Transverse colon (tissue), 4 donors: ENCODE measurements at regions not wholly inside any gene's neighbourhood (a gene's known extent, or its start where the extent isn't known, plus 50 kb on each side); places are given as distances from the start of the nearest gene placed in this dataset.
"Not testable (repeated sequence)": the region's sequence is repeated elsewhere in the genome, so short reads cannot be mapped to it uniquely, and the experiment has no call there.

Source experiments
- DNase-seq: peaks from one replicate; pipeline ENCODE4 v3.0.0-alpha.2; 2019
- H3K27ac ChIP-seq, 4 donors: fragments of 200-600 bp; sonication (generic); 2 replicates each; pipeline ENCODE4 v1.5.1; 2016 to 2018; ENCODE audit warnings: inconsistent platforms in 4 of 4
- H3K27me3 ChIP-seq: fragments of 200-600 bp; sonication (generic); 2 replicates; pipeline ENCODE4 v1.5.1; 2017; ENCODE audit warnings: inconsistent platforms
- H3K36me3 ChIP-seq, 4 donors: fragments of 200-600 bp; sonication (generic); 2 replicates each; pipeline ENCODE4 v1.5.1; 2017 to 2019; ENCODE audit warnings: inconsistent platforms in 4 of 4
- H3K4me1 ChIP-seq, 4 donors: fragments of 200-600 bp; sonication (generic); 2 replicates each; pipeline ENCODE4 v1.5.1; 2017 to 2020; ENCODE audit warnings: inconsistent platforms in 4 of 4
- H3K4me3 ChIP-seq, 4 donors: fragments of 200-600 bp; sonication (generic); 1 replicate in 1 of 4; 2 replicates in 3 of 4; pipeline versions ENCODE4 v1.5.1 to v1.6.1; 2017 to 2019; ENCODE audit warnings: inconsistent platforms in 4 of 4
- H3K9me3 ChIP-seq, 2 donors: fragments of 200-600 bp; sonication (generic); 2 replicates each; pipeline ENCODE4 v1.5.1; 2017 to 2019; ENCODE audit warnings: inconsistent platforms in 2 of 2
- EP300 ChIP-seq: sonication (generic); formaldehyde crosslinking; IDR thresholded peaks from one replicate; pipeline ENCODE4 v1.6.1; 2017; ENCODE audit warnings: antibody characterized with exemption, low read depth
- POLR2A ChIP-seq: fragments of 450-650 bp; IDR thresholded peaks from one replicate; pipeline ENCODE4 v1.6.1; 2016; ENCODE audit warnings: antibody characterized with exemption, mild to moderate bottlenecking, moderate library complexity
- POLR2AphosphoS5 ChIP-seq, 3 donors: sonication (generic); formaldehyde crosslinking; IDR thresholded peaks; one replicate each; pipeline ENCODE4 v1.6.1; 2016; ENCODE audit warnings: antibody characterized with exemption in 3 of 3
- WGBS, 2 donors: methylation state at CpG; one replicate each; pipeline ENCODE4 v1.1.5; 2018; ENCODE audit warnings: low coverage in 1 of 2; 5-methylcytosine and 5-hydroxymethylcytosine counted together
- in situ Hi-C, 4 donors: fragments of 200-750 bp; cut with MboI; loops; one replicate each; pipeline versions ENCODE4 v1.15.0 to v1.15.1; 2017; ENCODE audit warnings: low sequenced_read_pairs in 3 of 4, low pct_ligation_motif_present in 1 of 4, low pct_unique_long_range_greater_than_20kb in 1 of 4
- intact Hi-C: fragments of 100-400 bp; cut with DNase I; formaldehyde crosslinking; loops from one replicate; pipeline ENCODE4 v1.15.1; 2023; ENCODE audit warnings: low total_unique reads
- TF ChIP-seq, protein P1 (sequence below), 5 experiments: fragments of 200-600 bp in 3 of 5; fragments of 450-650 bp in 2 of 5; sonication (generic) in 3 of 5; IDR thresholded peaks; 1 replicate in 2 of 5; 2 replicates in 3 of 5; pipeline ENCODE4 v1.5.1; 2016 to 2017; ENCODE audit warnings: antibody characterized with exemption in 5 of 5, inconsistent platforms in 3 of 5, mild to moderate bottlenecking in 2 of 5, moderate library complexity in 1 of 5

DNA sequence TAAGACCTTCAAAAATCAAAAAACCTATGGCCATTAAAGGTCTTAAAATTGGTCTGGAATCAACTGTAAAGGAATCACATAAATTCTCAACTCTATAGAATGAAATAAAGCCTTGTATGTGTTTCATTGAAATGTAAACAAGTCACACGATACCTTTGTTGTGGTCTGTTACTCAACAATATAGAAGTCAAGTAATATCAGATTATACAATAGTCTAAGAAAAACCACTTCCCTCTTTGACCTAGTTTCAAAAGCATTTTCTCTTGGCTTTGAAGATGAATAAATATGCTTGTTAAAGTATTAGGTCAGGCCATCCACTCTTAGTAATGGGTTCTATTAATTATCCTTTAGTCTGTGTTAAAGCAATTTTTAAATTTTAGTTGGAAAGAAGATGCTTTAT, 79.8 kb upstream of the DIO2 start:
- intact Hi-C loops: no loop called here
- Histone ChIP-seq H3K36me3 (no peaks in the 10 kb centered on the region), H3K4me1 (no peaks in the 10 kb centered on the region), H3K27ac (no peak overlapping the region), H3K27me3 (no peaks in the 10 kb centered on the region), H3K9me3 (no peaks in the 10 kb centered on the region), H3K4me3 (no peak overlapping the region)
- DNase-seq: no peak
- no peak for TF ChIP-seq EP300
- no peak for TF ChIP-seq POLR2A
- TF ChIP-seq POLR2AphosphoS5 (IDR thresholded peaks at IDR 0.05): no peak
- TF ChIP-seq, protein P1, sequence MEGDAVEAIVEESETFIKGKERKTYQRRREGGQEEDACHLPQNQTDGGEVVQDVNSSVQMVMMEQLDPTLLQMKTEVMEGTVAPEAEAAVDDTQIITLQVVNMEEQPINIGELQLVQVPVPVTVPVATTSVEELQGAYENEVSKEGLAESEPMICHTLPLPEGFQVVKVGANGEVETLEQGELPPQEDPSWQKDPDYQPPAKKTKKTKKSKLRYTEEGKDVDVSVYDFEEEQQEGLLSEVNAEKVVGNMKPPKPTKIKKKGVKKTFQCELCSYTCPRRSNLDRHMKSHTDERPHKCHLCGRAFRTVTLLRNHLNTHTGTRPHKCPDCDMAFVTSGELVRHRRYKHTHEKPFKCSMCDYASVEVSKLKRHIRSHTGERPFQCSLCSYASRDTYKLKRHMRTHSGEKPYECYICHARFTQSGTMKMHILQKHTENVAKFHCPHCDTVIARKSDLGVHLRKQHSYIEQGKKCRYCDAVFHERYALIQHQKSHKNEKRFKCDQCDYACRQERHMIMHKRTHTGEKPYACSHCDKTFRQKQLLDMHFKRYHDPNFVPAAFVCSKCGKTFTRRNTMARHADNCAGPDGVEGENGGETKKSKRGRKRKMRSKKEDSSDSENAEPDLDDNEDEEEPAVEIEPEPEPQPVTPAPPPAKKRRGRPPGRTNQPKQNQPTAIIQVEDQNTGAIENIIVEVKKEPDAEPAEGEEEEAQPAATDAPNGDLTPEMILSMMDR (IDR thresholded peaks at IDR 0.05): no peak
- WGBS, 2 donors: 69 to 92% methylated on average over 1 of the region's 1 CpG
- in situ Hi-C loops: no loop called here

DNA sequence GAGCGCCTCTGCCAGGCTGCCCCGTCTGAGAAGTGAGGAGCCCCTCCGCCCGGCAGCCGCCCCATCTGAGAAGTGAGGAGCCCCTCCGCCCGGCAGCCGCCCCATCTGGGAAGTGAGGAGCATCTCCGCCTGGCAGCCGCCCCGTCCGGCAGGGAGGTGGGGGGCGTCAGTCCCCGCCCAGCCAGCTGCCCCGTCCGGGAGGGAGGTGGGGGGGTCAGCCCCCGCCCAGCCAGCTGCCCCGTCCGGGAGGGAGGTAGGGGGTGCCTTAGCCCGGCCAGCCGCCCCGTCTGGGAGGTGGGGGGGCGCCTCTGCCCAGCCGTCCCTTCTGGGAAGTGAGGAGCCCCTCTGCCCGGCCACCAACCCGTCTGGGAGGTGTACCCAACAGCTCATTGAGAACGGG, 75.4 kb upstream of the DIO2 start:
- H3K27me3 ChIP-seq, DNase-seq, in situ Hi-C loops, H3K36me3 ChIP-seq, H3K4me3 ChIP-seq, H3K4me1 ChIP-seq, H3K27ac ChIP-seq, intact Hi-C loops, H3K9me3 ChIP-seq: not testable (repeated sequence)
- WGBS, 2 donors: 94% methylated on average over 13 of the region's 27 CpGs; no CpG with 5 or more reads in 1 of the 2 donors

GRCh38 chr14:80278293-80279023, 67.2 kb upstream of the DIO2 start:
- WGBS, 2 donors: 44 to 45% methylated on average over 2 of the region's 2 CpGs
- H3K4me1 ChIP-seq: no peaks in the 10 kb centered on the region
- DNase-seq: no peak
- no peak overlapping the region for H3K27ac ChIP-seq
- in situ Hi-C loops (no loop called here), intact Hi-C loops (no loop called here)
- H3K9me3 ChIP-seq: no peaks in the 10 kb centered on the region
- TF ChIP-seq, protein P1 (IDR thresholded peaks at IDR 0.05): no peak
- TF ChIP-seq POLR2A (no peak), POLR2AphosphoS5 (IDR thresholded peaks at IDR 0.05) (no peak), EP300 (no peak)
- no peaks in the 10 kb centered on the region for H3K36me3 ChIP-seq
- H3K4me3 ChIP-seq: no peak overlapping the region
- H3K27me3 ChIP-seq: no peaks in the 10 kb centered on the region

DNA sequence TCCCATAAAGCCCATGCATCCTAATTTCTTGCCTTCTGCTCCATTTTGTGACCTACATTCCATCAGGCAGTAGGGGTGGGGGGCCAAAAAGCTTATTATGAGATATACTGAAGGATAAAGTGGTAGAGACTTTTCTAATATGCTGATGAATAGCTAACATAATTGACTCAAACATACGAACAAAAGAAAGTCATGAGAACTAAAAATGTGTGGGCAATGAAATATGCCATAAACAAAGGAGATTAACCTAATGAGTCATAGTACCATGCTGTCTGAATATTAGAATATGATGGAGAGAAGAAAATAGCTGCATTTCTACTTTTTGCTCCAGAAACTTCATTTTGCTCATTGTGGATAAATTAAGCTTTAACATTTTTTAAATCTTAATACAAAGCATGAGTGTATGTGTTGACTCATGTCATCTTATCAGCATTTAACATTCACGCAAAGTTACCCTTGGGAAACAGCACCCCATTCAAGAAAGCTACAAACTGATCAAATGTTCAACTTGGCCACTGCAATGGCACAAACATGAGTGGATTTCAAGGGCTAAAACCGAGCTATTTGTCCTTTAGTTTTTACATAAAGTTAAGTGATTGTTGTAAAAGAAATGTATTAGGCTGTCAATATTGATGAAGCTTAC, 64.0 kb upstream of the DIO2 start:
- Histone ChIP-seq H3K4me1 (no peaks in the 10 kb centered on the region), H3K4me3 (no peak overlapping the region), H3K27me3 (no peaks in the 10 kb centered on the region), H3K27ac (no peak overlapping the region), H3K36me3 (no peaks in the 10 kb centered on the region), H3K9me3 (no peaks in the 10 kb centered on the region)
- in situ Hi-C loops (no loop called here), intact Hi-C loops (no loop called here)
- TF ChIP-seq POLR2AphosphoS5 (IDR thresholded peaks at IDR 0.05) (no peak), EP300 (no peak), POLR2A (no peak)
- TF ChIP-seq, protein P1 (IDR thresholded peaks at IDR 0.05): no peak
- 68 to 79% methylated on average over 3 of the region's 3 CpGs for WGBS, 2 donors
- DNase-seq: no peak

- H3K27me3 ChIP-seq, H3K9me3 ChIP-seq, intact Hi-C loops, H3K4me1 ChIP-seq, H3K27ac ChIP-seq, in situ Hi-C loops, H3K36me3 ChIP-seq, DNase-seq, H3K4me3 ChIP-seq: not testable (repeated sequence)
- 85 to 100% methylated on average over 1 to 2 of the region's 2 CpGs for WGBS, 2 donors
These were observed 63.0 kb upstream of the DIO2 start for GRCh38 chr14:80274310-80274709.
